SJSA1 (cell line): ENCODE measurements at regions not wholly inside any gene's neighbourhood (a gene's known extent, or its start where the extent isn't known, plus 50 kb on each side); places are given as distances from the start of the nearest gene placed in this dataset.

ENCODE experiments used
- DNase-seq, 2 experiments: peaks; one replicate each; pipeline ENCODE4 v3.0.0-alpha.2; 2015 to 2020; ENCODE audit warnings: low spot score in 2 of 2, low read depth in 1 of 2
- H3K27ac ChIP-seq: fragments of 250-450 bp; sonication (Bioruptor Pico); 2 replicates; pipeline ENCODE4 v1.5.1; 2020; ENCODE audit warnings: mild to moderate bottlenecking, moderate library complexity
- H3K27me3 ChIP-seq: fragments of 250-450 bp; sonication (Bioruptor Pico); replicated peaks from 2 replicates; pipeline ENCODE4 v1.5.1; 2020; ENCODE audit warnings: mild to moderate bottlenecking, moderate library complexity
- H3K36me3 ChIP-seq: fragments of 250-450 bp; sonication (Bioruptor Pico); 2 replicates; pipeline ENCODE4 v1.5.1; 2020; ENCODE audit warnings: mild to moderate bottlenecking
- H3K4me1 ChIP-seq: fragments of 250-450 bp; sonication (Bioruptor Pico); replicated peaks from 2 replicates; pipeline ENCODE4 v1.6.1; 2021; ENCODE audit warnings: mild to moderate bottlenecking
- H3K4me3 ChIP-seq: fragments of 250-450 bp; sonication (Bioruptor Pico); 2 replicates; pipeline ENCODE4 v1.5.1; 2020; ENCODE audit warnings: mild to moderate bottlenecking
- H3K9me3 ChIP-seq: fragments of 250-450 bp; sonication (Bioruptor Pico); replicated peaks from 2 replicates; pipeline ENCODE4 v1.5.1; 2020; ENCODE audit warnings: mild to moderate bottlenecking

DNA sequence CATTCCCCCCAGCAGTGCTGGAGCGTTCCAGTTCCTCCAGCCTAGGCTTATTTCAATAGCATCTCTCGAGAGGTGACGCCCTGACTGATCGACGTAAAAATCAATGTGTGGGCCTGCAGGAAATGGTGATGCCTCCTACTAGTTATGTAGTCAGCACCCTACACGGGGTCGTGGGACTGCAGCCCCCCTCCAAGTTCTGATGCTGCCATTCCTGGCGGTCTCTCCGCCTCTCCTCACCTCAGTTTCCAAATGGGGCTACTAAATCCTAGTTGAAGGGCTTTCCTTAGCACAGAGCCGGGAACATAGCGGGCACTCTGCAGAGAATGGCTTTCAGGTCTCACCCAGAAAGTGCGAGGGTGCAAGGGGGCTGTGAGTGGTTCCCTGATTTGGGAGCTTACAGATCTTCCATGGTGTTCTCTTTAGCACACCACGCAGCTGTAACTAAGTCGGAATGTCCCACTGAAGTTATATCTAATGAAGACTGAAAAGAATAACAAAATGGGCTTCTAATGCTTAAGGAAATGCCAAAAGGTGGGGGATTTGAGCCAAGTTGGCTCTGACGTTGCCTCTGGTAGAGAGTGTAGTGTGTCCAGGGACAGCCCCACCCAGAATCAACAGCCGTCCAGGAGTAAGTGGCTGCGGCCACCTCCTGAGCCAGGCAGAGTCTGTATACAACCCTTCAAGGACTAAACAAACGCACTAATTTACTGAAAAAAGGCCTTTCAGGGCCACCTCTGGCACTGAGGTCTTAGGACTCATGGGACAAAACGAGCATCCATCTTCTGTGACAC, 299.7 kb upstream of the FOXF1 start:
- no peaks in the 10 kb centered on the region for H3K27me3 ChIP-seq
- no peak overlapping the region for H3K27ac ChIP-seq
- H3K4me1 ChIP-seq, result peaks cover 17% of the 10 kb centered on the region
- no peaks in the 10 kb centered on the region for H3K9me3 ChIP-seq
- no peak for DNase-seq
- no peak overlapping the region for H3K4me3 ChIP-seq
- no peaks in the 10 kb centered on the region for H3K36me3 ChIP-seq

DNA sequence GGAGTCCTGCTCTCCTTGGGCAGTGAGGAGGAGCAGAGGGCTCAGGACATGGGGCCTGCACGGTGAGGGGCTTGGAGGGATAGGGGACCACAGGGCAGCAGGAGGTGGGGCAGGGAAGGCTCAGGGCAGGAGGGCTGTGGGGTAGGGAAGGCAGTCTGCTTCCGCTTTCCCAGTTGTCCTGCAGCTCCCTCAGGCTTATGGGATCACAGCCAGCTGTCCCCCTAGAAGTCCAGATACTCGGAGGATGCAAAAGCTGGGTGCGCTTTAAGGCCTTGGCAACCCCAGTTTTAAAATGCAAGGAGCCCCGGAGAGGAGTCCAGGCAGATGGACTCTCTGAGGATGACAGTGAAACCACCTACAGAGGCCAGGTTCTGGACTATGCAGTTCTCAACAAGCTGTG, 299.1 kb upstream of the FOXF1 start:
- peaks cover 13% of the 10 kb centered on the region for H3K4me1 ChIP-seq
- no peaks in the 10 kb centered on the region for H3K27me3 ChIP-seq
- no peak overlapping the region for H3K27ac ChIP-seq
- no peak overlapping the region for H3K4me3 ChIP-seq
- no peak for DNase-seq
- H3K36me3 ChIP-seq, result no peaks in the 10 kb centered on the region
- no peaks in the 10 kb centered on the region for H3K9me3 ChIP-seq

DNA sequence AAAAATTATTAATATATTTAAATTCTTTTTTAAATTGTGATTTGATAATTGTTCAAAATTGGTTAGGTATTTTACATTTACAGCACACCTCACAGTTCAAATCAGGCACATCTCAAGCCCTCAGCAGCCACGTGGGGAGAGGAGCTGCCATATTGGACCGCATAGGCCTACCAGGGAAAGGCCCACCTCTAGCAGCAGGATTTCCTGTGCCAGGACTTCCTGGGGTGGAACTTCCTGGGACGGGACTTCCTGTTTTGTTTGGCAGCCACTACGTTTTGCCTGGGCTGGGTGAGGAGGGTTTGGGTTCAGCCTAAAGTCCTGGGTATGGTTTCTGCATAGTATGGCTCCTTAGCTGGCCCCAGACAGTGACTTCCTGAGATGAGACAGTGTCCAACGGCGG, 298.5 kb upstream of the FOXF1 start:
- DNase-seq, result no peak
- H3K27me3 ChIP-seq, result no peaks in the 10 kb centered on the region
- H3K36me3 ChIP-seq, result no peaks in the 10 kb centered on the region
- H3K4me1 ChIP-seq, result peaks cover 13% of the 10 kb centered on the region
- H3K27ac ChIP-seq, result no peak overlapping the region
- no peak overlapping the region for H3K4me3 ChIP-seq
- H3K9me3 ChIP-seq, result no peaks in the 10 kb centered on the region

DNA sequence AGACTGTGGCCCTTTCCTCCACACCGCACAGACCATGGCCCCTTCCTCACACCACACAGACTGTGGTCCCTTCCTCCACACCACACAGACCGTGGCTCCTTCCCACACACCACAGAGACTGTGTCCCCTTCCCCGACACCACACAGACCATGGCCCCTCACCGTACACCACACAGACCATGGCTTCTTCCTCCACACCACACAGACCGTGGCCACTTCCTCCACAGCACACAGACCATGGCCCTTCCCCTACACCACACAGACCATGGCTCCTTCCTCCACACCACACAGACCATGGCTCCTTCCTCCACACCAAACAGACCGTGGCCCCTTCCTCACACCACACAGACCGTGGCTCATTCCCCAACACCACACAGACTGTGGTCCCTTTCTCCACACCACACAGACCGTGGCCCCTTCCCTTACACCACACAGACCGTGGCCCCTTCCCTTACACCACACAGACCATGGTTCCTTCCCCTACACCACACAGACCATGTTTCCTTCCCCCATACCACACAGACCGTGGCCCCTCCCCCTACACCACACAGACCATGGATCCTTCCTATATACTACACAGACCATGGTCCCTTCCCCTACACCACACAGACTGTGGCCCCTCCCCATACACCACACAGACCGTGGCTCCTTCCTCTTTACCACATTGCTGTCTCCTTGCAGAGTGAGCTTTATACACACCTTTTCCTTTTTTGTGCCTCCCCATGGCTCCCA, 297.5 kb upstream of the FOXF1 start:
- Histone ChIP-seq H3K27me3 (no peaks in the 10 kb centered on the region), H3K27ac (no peak overlapping the region)
- no peak for DNase-seq

DNA sequence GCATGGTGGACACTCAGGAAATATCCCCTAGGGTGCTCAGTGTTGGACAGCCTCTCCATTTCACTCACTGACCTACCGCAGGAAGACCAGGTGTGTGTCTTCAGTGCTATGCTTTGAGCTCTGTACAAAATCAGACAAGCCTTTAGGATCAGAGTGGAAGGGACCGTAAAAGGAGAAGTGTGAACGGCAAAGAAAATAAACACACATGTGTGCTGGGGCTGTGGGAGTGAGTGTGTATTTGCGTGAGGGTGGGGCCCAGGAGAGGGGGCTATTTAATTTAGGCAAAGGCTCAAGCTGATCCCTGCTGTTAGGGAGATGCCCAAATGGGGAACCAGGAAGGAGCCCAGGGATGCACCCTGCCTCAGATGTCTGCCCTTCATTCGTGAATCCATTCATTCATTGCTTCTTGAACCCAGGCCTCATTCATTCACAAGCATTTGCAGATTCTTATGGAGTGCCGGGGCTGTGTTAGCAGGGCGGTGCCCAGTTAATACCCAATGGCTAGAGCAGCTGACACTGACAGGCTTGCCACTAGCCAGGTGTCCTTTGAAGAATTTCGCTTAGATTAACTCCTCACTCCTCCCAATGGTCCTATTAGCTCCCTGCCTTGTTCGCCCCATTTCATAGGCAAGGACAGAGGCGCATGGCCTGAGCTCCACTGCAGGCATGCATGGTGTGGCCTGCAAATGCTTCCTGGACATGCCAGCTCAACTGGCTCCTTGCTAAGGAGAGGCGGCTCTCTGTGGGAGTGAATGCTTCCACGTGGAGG, 296.7 kb upstream of the FOXF1 start:
- H3K4me3 ChIP-seq, result no peak overlapping the region
- H3K27me3 ChIP-seq, result no peaks in the 10 kb centered on the region
- no peak for DNase-seq
- H3K9me3 ChIP-seq, result no peaks in the 10 kb centered on the region
- H3K36me3 ChIP-seq, result no peaks in the 10 kb centered on the region
- H3K27ac ChIP-seq, result no peak overlapping the region
- H3K4me1 ChIP-seq, result peaks cover 15% of the 10 kb centered on the region

More for the DNA sequence above, 297.5 kb upstream of the FOXF1 start:
- Histone ChIP-seq H3K36me3 (no peaks in the 10 kb centered on the region), H3K9me3 (no peaks in the 10 kb centered on the region), H3K4me1 (peaks cover 13% of the 10 kb centered on the region), H3K4me3 (no peak overlapping the region)

DNA sequence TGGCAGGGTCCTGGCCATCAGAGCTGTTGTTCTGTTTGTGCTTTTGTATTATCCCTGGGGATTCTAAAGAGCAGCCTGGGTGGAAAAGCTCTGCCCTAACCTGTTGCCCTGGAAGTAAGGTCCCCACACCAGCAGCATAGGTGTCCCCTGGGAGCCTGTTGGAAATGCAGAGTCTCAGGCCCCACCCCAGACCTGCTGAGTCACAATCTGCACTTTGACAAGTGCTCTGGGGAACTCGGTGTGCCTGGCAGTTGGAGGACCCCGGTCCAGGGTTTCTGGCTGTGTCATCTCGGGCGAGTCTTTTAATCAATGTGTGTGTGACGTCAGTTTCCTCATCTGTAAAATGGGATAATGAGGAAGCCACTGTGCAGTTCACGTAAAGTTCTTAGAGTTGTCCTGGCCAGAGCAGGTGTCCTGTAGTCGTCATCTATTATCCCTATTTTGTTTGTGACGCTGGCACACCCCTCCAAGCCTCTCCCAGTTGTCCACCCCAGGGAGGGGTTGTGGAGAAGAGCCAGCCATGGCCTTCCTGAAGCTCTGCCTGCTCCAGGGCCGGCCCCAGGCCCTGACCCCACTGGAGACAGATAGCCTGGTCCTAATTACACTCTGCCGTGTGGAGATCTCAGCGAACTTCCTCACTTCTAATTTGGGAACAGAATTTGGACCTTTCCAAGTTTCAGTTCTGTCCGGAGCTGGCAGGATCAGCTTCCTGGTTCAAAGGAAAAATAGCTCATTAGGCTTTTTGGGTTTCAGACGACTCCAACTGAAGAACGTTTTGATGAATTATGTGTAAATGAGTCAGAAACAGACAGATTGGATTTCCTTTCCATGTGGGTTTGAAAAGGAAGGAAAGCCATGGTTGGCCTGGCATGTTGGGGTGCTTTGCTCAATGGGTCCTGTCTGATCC, 295.7 kb upstream of the FOXF1 start:
- H3K4me3 ChIP-seq, result no peak overlapping the region
- H3K4me1 ChIP-seq, result peaks cover 25% of the 10 kb centered on the region
- H3K9me3 ChIP-seq, result no peaks in the 10 kb centered on the region
- H3K27ac ChIP-seq, result no peak overlapping the region
- H3K36me3 ChIP-seq, result no peaks in the 10 kb centered on the region
- H3K27me3 ChIP-seq, result no peaks in the 10 kb centered on the region
- DNase-seq, result no peak

DNA sequence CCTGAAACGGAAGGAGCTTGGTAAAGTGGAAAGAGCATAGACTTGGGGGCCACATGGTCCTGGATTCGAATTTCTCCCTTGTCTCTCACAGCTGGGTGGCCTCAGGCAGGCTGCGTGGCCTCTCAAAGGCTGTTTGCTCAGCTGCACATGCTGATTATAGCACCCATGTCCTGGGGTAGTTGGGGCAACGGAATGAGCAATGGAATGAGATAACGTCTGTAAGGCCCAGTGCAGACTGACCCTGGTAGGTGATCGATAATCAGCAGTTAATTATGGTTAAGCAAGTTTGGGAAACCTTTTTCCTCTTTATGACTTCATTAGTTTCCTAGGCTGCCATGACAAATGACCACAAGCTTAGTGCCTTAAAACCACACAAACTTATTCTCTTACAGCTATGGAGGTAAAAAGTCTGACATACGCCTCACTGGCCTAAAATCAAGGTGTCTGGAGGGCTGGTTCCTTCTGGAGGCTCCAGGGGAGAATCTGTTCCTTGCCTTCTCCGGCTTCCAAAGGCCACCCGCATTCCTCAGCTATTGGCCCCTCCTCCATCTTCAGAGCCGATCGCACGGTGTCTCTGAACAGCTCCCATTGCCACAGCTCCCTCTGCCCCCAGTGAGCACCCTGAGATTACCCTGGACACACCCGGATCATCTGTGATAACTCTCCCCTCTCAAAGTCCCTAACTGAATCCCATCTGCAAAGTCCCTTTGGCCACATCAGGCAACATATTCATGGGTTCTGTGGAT, 294.9 kb upstream of the FOXF1 start:
- peaks cover 33% of the 10 kb centered on the region for H3K4me1 ChIP-seq
- H3K27ac ChIP-seq, result no peak overlapping the region
- peak in 1 of 2 experiments; percentile 34 for DNase-seq
- H3K27me3 ChIP-seq, result no peaks in the 10 kb centered on the region
- H3K36me3 ChIP-seq, result no peaks in the 10 kb centered on the region; the same call in 1 of the 2 replicates
- no peak overlapping the region for H3K4me3 ChIP-seq
- H3K9me3 ChIP-seq, result no peaks in the 10 kb centered on the region

DNA sequence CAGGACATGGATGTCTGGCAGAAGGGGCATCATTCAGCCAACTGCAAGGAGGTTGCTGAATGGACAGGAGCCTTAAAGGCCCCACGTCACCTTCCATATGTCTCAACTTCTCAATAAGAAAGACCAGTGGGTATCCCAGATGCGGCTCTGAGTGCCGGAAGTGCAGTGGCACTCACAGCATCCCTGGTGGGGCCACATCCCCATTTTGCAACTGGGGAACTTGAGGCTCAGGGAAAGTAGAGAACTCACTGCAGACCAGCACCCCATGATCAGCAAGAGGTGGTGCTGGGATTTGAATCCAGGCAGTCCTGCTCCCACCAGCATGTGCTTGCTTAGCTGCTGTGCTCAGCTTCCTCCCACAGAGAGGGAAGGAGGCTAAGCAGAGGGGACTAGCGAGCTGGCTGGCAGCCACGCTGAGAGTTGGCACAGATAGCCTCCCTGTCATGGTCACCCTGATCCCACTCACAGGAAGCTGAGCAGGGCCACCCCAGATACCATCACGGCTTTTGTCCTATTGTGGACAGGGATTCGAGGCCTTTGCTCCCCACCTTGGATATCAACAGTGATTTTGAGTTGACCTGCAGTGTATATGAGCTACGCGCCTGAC, 294.2 kb upstream of the FOXF1 start:
- Histone ChIP-seq H3K4me3 (no peak overlapping the region), H3K9me3 (no peaks in the 10 kb centered on the region), H3K27ac (no peak overlapping the region), H3K4me1 (peaks cover 40% of the 10 kb centered on the region), H3K36me3 (peaks cover 6% of the 10 kb centered on the region), H3K27me3 (no peaks in the 10 kb centered on the region)
- peak in 1 of 2 experiments; percentile 24 for DNase-seq

DNA sequence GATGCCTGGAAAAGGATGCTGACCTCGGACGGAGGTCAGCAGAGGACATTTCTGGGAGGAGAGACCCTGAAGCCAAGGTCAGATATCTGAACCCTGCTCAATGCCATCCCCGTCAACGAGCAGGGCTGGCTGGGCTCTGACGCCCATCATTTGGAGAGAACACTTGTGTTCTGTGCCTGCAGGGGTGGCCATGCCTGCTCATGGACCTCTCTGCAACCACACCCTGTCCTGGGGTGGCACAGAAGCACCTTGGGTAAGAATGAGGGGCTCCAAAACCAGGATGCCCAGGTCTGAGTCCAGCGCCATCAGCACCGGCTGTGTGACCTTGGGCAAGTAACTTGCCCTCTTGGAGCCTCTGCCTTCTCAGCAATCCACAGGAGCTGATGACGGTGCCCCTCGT, 293.7 kb upstream of the FOXF1 start:
- no peak overlapping the region for H3K4me3 ChIP-seq
- DNase-seq, result no peak
- peaks cover 45% of the 10 kb centered on the region for H3K4me1 ChIP-seq
- no peaks in the 10 kb centered on the region for H3K9me3 ChIP-seq
- no peak overlapping the region for H3K27ac ChIP-seq
- H3K27me3 ChIP-seq, result no peaks in the 10 kb centered on the region
- H3K36me3 ChIP-seq, result peaks cover 11% of the 10 kb centered on the region

DNA sequence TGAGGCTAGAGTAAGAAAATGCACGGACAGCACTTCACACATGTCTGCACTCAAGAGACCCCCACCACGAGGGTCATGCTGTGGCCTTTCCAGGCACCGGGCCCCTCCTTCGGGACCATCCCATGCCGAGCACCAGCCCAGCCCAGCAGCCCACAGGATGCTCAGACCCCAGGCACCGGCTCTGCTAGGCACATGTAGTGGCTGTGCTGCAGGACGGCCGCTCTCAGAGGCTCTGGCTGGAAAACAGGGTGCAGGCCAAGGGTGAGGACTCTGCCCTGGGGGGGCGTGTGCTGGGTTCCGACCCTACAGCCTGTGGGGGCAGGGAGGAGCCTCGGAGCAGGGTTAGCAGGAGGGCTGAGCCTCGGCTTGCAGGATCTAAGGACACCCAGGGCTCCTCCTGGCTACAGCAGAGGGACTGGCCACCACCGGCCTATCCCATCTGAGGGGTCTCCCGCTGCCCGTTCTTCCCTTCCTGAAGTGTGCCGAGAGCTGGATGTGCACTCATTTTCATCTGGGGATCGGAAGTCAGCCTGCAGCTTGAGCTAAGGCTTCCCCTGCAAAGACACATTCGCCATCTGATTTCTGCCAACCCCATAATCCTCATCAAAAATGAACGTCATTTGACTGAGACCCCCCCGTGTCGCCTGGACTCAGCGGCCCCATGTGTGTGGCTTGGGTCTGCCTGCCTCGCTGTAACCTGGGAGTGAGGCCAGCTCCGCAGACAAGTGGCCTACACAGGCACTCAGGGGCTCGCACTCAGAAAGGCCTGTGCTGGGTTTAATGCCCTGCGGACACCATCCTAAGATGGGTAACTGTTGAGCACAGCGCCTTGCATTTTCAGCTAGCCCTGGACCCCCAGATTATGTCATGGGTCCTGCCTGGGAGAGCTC, 293.1 kb upstream of the FOXF1 start:
- Histone ChIP-seq H3K9me3 (no peaks in the 10 kb centered on the region), H3K27me3 (no peaks in the 10 kb centered on the region), H3K27ac (no peak overlapping the region), H3K4me3 (no peak overlapping the region), H3K4me1 (peaks cover 51% of the 10 kb centered on the region), H3K36me3 (peaks cover 17% of the 10 kb centered on the region)
- DNase-seq, result peak in 1 of 2 experiments; percentile 40

DNA sequence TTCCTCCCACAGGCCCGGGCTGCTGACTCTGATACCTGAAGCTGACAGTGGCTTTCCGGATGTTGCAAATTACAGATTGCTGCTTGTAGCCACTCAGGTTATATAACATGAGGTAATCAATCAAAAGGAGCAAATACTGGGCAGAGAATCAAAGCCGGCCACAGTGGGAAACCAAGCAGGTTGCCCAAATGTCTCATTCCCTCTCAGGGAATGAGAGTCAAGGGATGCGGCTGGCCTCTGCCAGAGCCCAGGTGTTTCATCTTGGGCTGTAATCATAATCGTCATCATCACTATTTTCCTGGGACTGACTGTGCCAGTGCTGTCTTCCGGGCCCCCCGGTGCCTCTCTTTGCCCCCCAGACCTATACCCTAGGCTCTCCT, 292.4 kb upstream of the FOXF1 start:
- H3K27me3 ChIP-seq, result no peaks in the 10 kb centered on the region

More for the DNA sequence above, 292.4 kb upstream of the FOXF1 start:
- peaks cover 17% of the 10 kb centered on the region for H3K36me3 ChIP-seq
- no peak for DNase-seq
- no peak overlapping the region for H3K4me3 ChIP-seq
- H3K9me3 ChIP-seq, result no peaks in the 10 kb centered on the region
- peaks cover 56% of the 10 kb centered on the region for H3K4me1 ChIP-seq
- no peak overlapping the region for H3K27ac ChIP-seq
